NCI-H1092 treated with DMSO at 0.1 percent for 48 hours (cell line): ENCODE measurements at regions not wholly inside any gene's neighbourhood (a gene's known extent, or its start where the extent isn't known, plus 50 kb on each side); places are given as distances from the start of the nearest gene placed in this dataset.
"Not testable (repeated sequence)": the region's sequence is repeated elsewhere in the genome, so short reads cannot be mapped to it uniquely, and the experiment has no call there.

ENCODE experiments used
- DNase-seq: peaks from one replicate; lab custom pipeline; 2025; lab: John Stamatoyannopoulos, UW

GRCh38 chr12:71299541-71300376, 139.8 kb upstream of the LGR5 start:
- DNase-seq: no peak

GRCh38 chr12:71297930-71298329, 140.1 kb upstream of the TSPAN8 start:
- DNase-seq: no peak

- DNase-seq: no peak
These were observed 138.2 kb upstream of the TSPAN8 start for GRCh38 chr12:71295953-71296352.

- no peak for DNase-seq
These were observed 133.9 kb upstream of the TSPAN8 start for GRCh38 chr12:71291746-71292145.

GRCh38 chr12:71283883-71284282, 126.1 kb upstream of the TSPAN8 start:
- no peak for DNase-seq

GRCh38 chr12:71282925-71283324, 125.1 kb upstream of the TSPAN8 start:
- DNase-seq: no peak

GRCh38 chr12:71282020-71282419, 124.2 kb upstream of the TSPAN8 start:
- no peak for DNase-seq

GRCh38 chr12:71281425-71281824, 123.6 kb upstream of the TSPAN8 start:
- no peak for DNase-seq

GRCh38 chr12:71277866-71278265, 120.1 kb upstream of the TSPAN8 start:
- DNase-seq: no peak

GRCh38 chr12:71276541-71276940, 118.7 kb upstream of the TSPAN8 start:
- no peak for DNase-seq

GRCh38 chr12:71270794-71271193, 113.0 kb upstream of the TSPAN8 start:
- DNase-seq: not testable (repeated sequence)

GRCh38 chr12:71270057-71270456, 112.3 kb upstream of the TSPAN8 start:
- DNase-seq: no peak

- DNase-seq: no peak
These were observed 111.4 kb upstream of the TSPAN8 start for GRCh38 chr12:71269281-71269598.

- DNase-seq: no peak
These were observed 110.9 kb upstream of the TSPAN8 start for GRCh38 chr12:71268598-71269280.

- DNase-seq: no peak
These were observed 108.8 kb upstream of the TSPAN8 start for GRCh38 chr12:71266606-71267005.

GRCh38 chr12:71265731-71266130, 107.9 kb upstream of the TSPAN8 start:
- not testable (repeated sequence) for DNase-seq

- DNase-seq: no peak
These were observed 104.7 kb upstream of the TSPAN8 start for GRCh38 chr12:71262466-71262865.

- no peak for DNase-seq
These were observed 94.7 kb upstream of the TSPAN8 start for GRCh38 chr12:71252473-71252872.

- DNase-seq: no peak
These were observed 92.4 kb upstream of the TSPAN8 start for GRCh38 chr12:71250166-71250565.

- no peak for DNase-seq
These were observed 85.6 kb upstream of the TSPAN8 start for GRCh38 chr12:71243370-71243769.

GRCh38 chr12:71242511-71242910, 84.7 kb upstream of the TSPAN8 start:
- no peak for DNase-seq

GRCh38 chr12:71240946-71241345, 83.1 kb upstream of the TSPAN8 start:
- DNase-seq: no peak

- no peak for DNase-seq
These were observed 81.9 kb upstream of the TSPAN8 start for GRCh38 chr12:71239731-71240130.

GRCh38 chr12:71237128-71237527, 79.3 kb upstream of the TSPAN8 start:
- no peak for DNase-seq
